Prostate gland (tissue), 2 donors: ENCODE measurements at regions not wholly inside any gene's neighbourhood (a gene's known extent, or its start where the extent isn't known, plus 50 kb on each side); places are given as distances from the start of the nearest gene placed in this dataset.

Experiments
- DNase-seq: peaks from one replicate; pipeline ENCODE4 v3.0.0-alpha.2; 2019; ENCODE audit warnings: low spot score
- H3K27ac ChIP-seq, 2 donors: fragments of 200-600 bp; sonication (generic); 2 replicates each; pipeline ENCODE4 v1.5.1; 2017 to 2019
- H3K27me3 ChIP-seq: fragments of 200-600 bp; sonication (generic); replicated peaks from 2 replicates; pipeline ENCODE4 v1.5.1; 2019; ENCODE audit not compliant: insufficient read depth
- H3K36me3 ChIP-seq, 2 donors: fragments of 200-600 bp; sonication (generic); 1 replicate in 1 of 2; 2 replicates in 1 of 2; pipeline versions ENCODE4 v1.5.1 to v1.8.1; 2017 to 2019
- H3K4me1 ChIP-seq: fragments of 200-600 bp; sonication (generic); replicated peaks from 2 replicates; pipeline ENCODE4 v1.5.1; 2019
- H3K4me3 ChIP-seq, 2 donors: fragments of 200-600 bp; sonication (generic); 2 replicates each; pipeline ENCODE4 v1.5.1; 2017 to 2019
- H3K9me3 ChIP-seq: fragments of 200-600 bp; sonication (generic); 2 replicates; pipeline ENCODE4 v1.5.1; 2017
- CTCF ChIP-seq, 4 experiments: fragments of 200-600 bp in 2 of 4; fragments of 450-650 bp in 2 of 4; sonication (generic) in 2 of 4; IDR thresholded peaks; 1 replicate in 3 of 4; 2 replicates in 1 of 4; pipeline ENCODE4 v1.5.1; 2016 to 2019; ENCODE audit warnings: antibody characterized with exemption in 4 of 4, mild to moderate bottlenecking in 2 of 4, moderate library complexity in 2 of 4
- POLR2A ChIP-seq: fragments of 450-650 bp; IDR thresholded peaks from one replicate; pipeline ENCODE4 v1.6.1; 2016; ENCODE audit warnings: antibody characterized with exemption, mild to moderate bottlenecking
- POLR2AphosphoS5 ChIP-seq: sonication (generic); formaldehyde crosslinking; IDR thresholded peaks from one replicate; pipeline ENCODE4 v1.6.1; 2017; ENCODE audit warnings: antibody characterized with exemption
- WGBS: methylation state at CpG from one replicate; pipeline ENCODE4 v1.1.5; 2018; 5-methylcytosine and 5-hydroxymethylcytosine counted together
- intact Hi-C: fragments of 100-400 bp; cut with DNase I; formaldehyde crosslinking; loops from one replicate; pipeline ENCODE4 v1.14.2; 2022

GRCh38 chr4:149291463-149291862, 524.2 kb downstream of the IQCM start:
- no peaks in the 10 kb centered on the region for H3K9me3 ChIP-seq
- no peak for DNase-seq

GRCh38 chr4:149280806-149281205, 534.8 kb downstream of the IQCM start:
- Histone ChIP-seq H3K27me3 (no peaks in the 10 kb centered on the region), H3K36me3 (no peaks in the 10 kb centered on the region), H3K4me1 (no peaks in the 10 kb centered on the region), H3K4me3 (no peak overlapping the region), H3K27ac (no peak overlapping the region), H3K9me3 (no peaks in the 10 kb centered on the region)
- intact Hi-C loops = no loop called here
- DNase-seq = no peak
- WGBS = 57% methylated on average over 3 of the region's 3 CpGs
- no peak for TF ChIP-seq POLR2A

More at GRCh38 chr4:149291463-149291862, 524.2 kb downstream of the IQCM start:
- 14% methylated on average over 1 of the region's 1 CpG for WGBS
- H3K4me1 ChIP-seq = no peaks in the 10 kb centered on the region
- H3K36me3 ChIP-seq = no peaks in the 10 kb centered on the region
- H3K4me3 ChIP-seq = no peak overlapping the region
- intact Hi-C loops = no loop called here
- H3K27me3 ChIP-seq = no peaks in the 10 kb centered on the region
- no peak overlapping the region for H3K27ac ChIP-seq
- TF ChIP-seq CTCF (IDR thresholded peaks at IDR 0.05) (no peak), POLR2A (no peak), POLR2AphosphoS5 (no peak)

- Histone ChIP-seq H3K4me3 (no peak overlapping the region), H3K4me1 (no peaks in the 10 kb centered on the region), H3K9me3 (no peaks in the 10 kb centered on the region), H3K36me3 (no peaks in the 10 kb centered on the region), H3K27ac (no peak overlapping the region), H3K27me3 (no peaks in the 10 kb centered on the region)
- DNase-seq = no peak
- WGBS = 53% methylated on average over 4 of the region's 4 CpGs
- intact Hi-C loops = no loop called here
- TF ChIP-seq POLR2A = no peak
- no peak for TF ChIP-seq POLR2AphosphoS5
- no peak for TF ChIP-seq CTCF (IDR thresholded peaks at IDR 0.05)
Observed at GRCh38 chr4:149279776-149280175, 535.9 kb downstream of the IQCM start.

GRCh38 chr4:149279331-149279730, 536.3 kb downstream of the IQCM start:
- no peak for DNase-seq
- no peak overlapping the region for H3K27ac ChIP-seq
- intact Hi-C loops = no loop called here
- 76% methylated on average over 7 of the region's 7 CpGs for WGBS
- no peaks in the 10 kb centered on the region for H3K9me3 ChIP-seq
- TF ChIP-seq POLR2AphosphoS5 = no peak
- TF ChIP-seq POLR2A = no peak
- TF ChIP-seq CTCF (IDR thresholded peaks at IDR 0.05) = no peak
- no peaks in the 10 kb centered on the region for H3K4me1 ChIP-seq
- H3K36me3 ChIP-seq = no peaks in the 10 kb centered on the region
- H3K4me3 ChIP-seq = no peak overlapping the region
- H3K27me3 ChIP-seq = no peaks in the 10 kb centered on the region

- no peak overlapping the region for H3K4me3 ChIP-seq
- no peaks in the 10 kb centered on the region for H3K36me3 ChIP-seq
- no peaks in the 10 kb centered on the region for H3K9me3 ChIP-seq
- no peaks in the 10 kb centered on the region for H3K4me1 ChIP-seq
- intact Hi-C loops = no loop called here
- H3K27ac ChIP-seq = no peak overlapping the region
- no peaks in the 10 kb centered on the region for H3K27me3 ChIP-seq
- no peak for DNase-seq
- WGBS = 89% methylated on average over 2 of the region's 2 CpGs
- TF ChIP-seq CTCF (IDR thresholded peaks at IDR 0.05) (no peak), POLR2A (no peak), POLR2AphosphoS5 (no peak)
Observed at GRCh38 chr4:149277705-149278104, 537.9 kb downstream of the IQCM start.
